B cell (primary cell): ENCODE measurements at regions not wholly inside any gene's neighbourhood (a gene's known extent, or its start where the extent isn't known, plus 50 kb on each side); places are given as distances from the start of the nearest gene placed in this dataset.

Source experiments
- CTCF ChIP-seq: fragments of 200-600 bp; IDR thresholded peaks from one replicate; pipeline ENCODE4 v1.8.0; 2022; ENCODE audit warnings: antibody characterized with exemption, mild to moderate bottlenecking
- EZH2 ChIP-seq: IDR thresholded peaks from 2 replicates; pipeline ENCODE4 v1.6.1; 2012; ENCODE audit warnings: borderline replicate concordance, low read depth, mild to moderate bottlenecking, moderate library complexity, low read length; ENCODE audit not compliant: insufficient read depth, poor library complexity, severe bottlenecking

GRCh38 chr10:117477211-117477947 is 65.2 kb upstream of the EMX2 start:
- no peak for TF ChIP-seq CTCF
- TF ChIP-seq EZH2: no peak
